NCI-H146 treated with DMSO at 0.1 percent for 48 hours (cell line): ENCODE measurements at regions not wholly inside any gene's neighbourhood (a gene's known extent, or its start where the extent isn't known, plus 50 kb on each side); places are given as distances from the start of the nearest gene placed in this dataset.
A peak's percentile ranks its signal among the peaks of the same experiment; 100 is the strongest.
"Not testable (repeated sequence)": the region's sequence is repeated elsewhere in the genome, so short reads cannot be mapped to it uniquely, and the experiment has no call there.

ENCODE experiments used
- DNase-seq: peaks from one replicate; lab custom pipeline; 2025; ENCODE audit not compliant: unreplicated experiment; lab: John Stamatoyannopoulos, UW

DNA sequence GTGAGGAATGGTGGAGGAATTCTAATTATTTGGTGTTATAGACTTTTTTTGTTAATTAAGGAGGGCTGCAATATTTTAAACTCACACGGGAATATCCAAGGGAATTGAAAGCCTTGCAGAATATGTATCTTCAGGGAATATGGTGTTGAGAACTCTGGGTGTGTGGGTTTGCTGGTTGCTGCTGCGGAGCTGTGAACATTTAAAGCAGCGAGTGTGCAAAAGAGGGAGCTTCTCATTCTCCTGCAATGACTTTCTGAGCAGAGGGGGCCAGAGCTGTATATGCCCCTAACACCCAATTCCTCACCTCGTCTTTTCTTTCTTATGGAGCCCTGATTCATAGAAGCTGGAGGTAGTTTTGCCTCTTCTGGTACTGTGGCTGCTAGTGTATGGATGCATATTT lies 217.7 kb downstream of the HIPK3 start:
- DNase-seq: no peak

DNA sequence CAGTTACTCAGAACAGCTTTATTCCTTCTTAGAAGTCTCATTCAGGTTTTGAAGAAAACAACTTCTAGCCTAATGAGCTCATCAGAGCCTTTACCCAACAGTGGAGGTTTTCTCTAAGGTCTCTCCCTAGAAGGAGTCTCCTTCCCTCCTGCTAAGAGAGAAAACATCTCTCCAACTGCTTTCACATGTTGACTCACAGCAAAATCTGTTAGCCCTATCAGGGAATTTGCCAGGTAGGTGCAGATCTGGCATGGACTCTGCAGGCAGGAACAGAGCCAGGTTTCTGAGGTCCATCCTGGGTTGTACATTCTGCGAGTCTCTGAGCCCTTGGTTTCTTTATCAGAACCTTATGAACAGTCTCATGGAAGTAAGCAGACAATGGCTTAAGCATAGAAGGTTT lies 214.4 kb downstream of the HIPK3 start:
- no peak for DNase-seq

DNA sequence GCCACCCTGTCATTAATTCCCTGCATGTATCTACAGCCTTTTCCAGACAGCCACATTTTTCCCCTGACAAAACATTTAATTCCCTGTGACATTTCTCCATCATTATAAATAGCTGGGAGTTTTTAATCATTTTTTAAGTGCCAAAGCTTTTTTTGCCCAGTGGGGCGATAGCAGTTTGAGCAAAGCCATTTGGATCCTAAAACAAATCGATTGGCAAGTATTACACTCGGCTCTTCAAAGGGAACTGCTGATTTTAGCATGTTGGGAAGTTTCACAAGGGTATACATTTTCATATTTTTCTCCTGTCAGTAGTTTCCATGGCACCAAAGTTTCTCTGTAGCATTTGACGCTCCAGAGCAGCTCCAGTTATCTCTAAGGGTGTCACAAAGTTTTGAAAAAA lies 210.8 kb downstream of the HIPK3 start:
- no peak for DNase-seq

DNA sequence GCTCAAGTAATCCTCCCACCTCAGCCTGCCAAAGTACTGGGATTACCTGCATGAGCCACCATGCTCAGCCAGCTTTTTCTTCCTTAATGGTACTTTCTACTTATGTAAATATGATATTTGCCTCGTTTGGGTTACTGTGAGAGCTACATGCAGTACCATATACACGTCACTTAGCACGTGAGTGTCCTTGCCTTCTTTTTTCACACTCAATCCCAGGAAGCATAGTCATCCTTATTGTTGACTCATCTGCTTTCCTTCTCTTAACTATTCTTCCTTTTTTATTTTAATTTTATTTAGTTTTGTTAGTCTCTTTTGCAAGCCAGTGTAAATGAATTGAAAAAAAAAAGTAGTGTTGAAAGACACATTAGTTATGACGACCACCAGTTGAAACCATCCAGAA lies 205.9 kb downstream of the HIPK3 start:
- no peak for DNase-seq

DNA sequence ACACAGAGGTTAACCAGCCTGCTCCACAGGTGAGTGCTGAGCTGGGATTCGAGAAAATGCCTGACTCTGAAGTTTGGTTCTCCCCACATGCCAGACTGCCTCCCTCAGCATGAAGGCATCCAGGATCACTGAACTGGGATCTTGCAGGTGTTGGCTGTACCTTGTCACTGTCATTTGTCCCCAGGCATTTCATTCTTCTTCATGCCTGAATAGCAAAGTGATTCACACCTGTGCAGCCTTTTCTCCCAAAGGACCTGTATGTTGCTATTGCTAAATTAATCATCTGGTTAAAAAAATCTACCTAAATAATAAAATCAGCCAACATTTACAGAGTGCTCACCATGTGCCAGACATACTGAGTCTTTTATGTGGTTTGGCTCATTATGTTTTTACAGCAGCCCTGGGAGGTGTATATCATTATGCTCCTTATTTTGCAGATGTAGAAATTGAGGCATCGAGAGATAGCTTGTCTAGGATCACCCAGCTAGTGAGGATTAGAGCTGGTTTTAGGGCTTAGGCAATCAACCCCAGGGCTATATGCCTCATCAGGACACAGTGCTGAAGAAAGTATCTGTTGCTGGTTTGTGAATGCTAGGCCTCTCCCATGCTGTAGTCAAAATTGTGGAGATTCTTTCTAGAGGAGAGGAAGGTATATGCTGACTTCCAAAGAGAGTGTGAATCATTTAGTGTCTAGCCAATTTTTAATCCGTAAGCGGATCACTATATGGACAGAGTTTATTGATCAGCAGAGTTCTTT lies 204.4 kb downstream of the HIPK3 start:
- no peak for DNase-seq

DNA sequence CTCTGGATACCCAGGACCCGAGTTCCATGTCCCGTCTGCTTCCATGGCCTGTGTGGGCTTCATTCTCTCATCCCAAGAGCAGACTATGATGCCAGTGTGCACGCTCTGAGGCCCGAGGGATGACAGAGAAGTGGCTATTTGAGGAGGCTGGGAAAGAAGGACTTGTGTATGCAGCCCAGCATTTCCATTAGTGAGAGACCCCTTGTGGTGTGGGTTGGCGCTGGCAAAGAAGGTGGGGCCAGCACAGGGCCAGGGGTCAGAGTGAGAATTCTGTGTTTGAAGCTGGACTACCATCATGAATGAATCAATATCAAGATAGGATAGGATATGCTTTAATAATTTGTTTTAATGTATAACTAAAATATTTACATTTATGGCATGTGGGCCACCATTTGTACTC lies 200.8 kb downstream of the HIPK3 start:
- DNase-seq: no peak

DNA sequence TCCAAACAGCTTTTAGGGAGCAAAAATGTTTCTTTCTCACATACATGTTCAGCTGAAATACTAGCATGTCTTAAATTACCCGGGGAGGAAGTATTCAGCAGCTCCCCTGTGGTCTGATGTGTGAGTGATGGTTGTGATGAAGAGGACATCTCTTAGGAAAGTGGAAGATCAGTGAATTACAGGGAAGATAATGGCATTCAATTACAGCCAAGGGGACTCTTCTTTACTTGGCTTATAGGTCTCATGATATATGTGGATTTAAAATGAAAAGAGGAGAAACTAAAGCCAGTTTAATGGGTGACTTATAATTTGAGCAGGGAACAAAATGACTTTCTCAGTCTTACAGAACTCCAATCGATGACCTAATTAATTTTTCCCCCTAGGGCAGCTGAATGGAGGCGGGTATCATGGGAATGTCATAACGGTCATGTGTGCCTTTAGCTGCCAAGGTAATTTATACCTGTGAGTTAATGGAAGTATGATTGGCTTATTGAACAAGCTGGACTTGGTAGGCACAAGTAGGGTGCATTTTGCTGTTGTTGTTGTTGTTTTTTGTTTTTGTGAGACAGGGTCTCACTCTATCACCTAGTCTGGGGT lies 198.8 kb downstream of the HIPK3 start:
- no peak for DNase-seq

DNA sequence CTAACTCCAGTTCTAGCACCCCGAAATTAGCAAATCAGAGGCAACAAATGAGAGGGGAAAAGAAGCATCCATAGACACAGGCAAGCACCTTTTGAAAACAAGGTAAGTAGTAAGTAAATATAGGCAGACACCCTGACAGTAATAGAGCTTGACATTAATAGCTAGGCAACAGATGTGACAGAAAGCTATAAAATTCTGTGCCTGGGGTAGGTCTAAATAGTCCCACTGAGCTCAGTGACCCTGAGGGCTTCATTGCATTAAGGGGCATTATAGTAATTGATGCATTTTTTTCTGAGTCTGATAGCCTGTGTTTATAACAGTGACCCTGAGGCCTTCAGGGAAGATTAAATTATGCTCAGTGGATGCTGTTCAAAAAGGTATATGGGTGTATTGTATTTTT lies 197.1 kb downstream of the HIPK3 start:
- peak; percentile 68 for DNase-seq

DNA sequence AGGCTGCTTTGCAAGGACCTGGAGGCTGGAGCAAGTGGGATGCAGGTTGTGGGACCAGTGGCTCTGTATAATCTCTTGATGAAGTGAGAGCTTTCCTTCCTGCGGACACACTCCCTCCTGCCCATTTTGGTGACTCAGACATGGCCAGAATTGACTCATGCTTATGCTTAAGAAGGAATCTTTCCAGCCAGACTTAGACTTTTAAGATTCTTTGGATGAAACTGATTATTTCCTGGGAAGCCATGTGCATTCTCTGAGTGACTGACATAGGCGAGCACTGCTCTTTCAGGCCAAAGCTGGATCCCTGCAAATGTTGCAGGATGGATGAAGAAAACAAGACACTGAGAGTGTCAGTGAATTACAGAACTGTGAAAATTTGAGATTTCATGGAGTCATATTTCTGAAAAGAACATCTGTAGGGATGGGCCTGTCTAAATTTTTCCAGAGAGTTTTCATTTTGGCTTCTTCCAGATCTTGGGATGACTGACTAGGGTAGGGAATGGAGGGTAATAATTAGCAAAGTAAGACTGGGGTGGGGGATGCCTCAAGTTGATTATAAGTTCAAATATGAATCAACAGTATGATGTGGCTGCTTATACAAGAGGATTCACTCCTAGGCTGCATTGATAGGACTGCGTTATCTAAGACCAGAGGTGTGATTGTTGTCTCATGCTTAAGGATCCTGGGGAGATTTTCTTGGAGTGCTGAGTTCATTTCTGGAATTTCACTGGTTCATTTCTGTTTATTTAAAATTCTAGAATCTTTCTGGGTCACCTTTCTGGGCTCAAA lies 195.8 kb downstream of the HIPK3 start:
- DNase-seq: no peak

DNA sequence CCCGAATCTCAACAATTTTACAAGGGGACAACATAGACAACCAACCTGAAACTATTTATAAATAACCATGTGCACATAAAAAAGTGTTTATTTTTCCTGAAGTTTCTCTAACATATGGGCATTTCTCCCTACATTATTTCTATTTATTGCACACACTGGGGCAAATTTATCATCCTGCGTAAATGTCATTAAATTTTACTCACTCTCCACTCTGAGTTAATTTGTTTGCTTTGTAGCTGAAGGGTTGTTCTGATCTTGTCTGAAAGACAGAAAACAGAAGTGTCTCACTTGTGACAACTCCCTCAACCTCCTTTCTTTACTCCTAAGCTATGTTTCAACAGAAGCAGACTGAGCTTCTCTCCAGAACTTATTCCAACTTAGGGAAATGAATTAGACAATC lies 194.2 kb downstream of the HIPK3 start:
- DNase-seq: no peak

DNA sequence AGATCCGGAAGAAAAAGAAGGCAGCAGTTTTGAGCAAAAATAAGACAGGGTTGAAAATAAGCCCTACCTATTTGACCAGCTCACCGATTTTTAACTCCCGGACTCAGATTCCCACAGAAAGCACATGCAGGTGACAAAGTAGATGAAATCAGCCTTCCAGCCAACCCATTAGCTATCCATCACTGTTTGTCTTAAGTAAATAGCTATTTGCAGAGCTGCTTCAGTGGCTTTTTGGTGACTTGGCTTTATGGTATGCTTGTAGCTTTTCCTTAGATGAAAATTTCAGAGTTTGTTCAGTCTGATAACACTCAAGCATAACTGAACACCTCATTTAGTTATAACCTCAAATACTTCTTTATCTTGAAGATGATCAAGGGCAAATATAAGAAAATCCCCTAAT lies 192.6 kb downstream of the HIPK3 start:
- DNase-seq: no peak

DNA sequence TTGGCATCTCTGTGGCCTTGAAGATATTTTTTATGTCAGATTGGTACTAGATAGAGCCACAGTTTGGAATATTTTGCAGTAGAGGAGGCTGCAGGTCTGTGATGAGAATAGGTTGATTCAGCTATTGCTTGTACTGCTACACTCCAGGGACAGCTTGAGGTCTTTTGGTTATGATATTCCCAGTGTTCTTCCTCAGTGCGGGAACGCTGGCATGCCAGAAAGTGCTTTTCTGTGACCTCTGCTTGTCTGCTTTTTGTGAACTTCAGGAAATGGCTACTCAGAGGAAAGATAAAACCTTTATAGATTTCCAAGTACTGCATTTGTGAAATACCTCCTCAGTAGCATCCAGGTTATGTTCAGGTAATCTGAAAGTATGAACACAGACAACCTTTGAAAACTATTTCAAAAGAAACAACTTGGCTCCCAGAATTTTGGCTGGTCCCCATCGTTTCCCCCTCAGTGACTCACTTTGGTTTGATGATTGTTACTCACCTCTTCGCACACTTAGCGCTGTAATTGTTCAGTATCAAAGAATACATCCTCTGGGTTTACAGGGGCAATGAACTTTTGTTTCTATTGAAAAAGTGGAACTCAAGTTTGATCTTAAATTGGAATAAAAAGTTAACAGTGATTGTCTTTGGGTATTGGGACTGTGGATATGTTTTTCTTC lies 191.4 kb downstream of the HIPK3 start:
- DNase-seq: no peak

DNA sequence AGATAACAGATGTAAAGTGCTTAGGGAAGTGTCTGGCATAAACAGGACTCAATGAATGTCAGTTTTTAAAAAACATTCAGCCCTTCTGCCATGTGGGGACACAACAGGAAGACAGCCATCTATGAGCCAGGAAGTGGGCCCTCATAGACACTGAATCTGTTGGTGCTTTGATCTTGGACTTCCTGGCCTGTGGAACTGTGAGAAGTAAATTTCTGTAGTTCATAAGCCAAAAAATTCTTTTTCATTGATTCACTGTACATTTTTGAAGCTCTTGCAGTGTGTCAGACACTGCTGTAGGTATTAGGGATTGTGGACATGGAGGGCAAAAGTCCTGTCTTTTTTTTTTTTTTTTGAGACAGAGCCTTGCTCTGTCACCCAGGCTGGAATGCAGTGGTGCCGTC lies 188.6 kb downstream of the HIPK3 start:
- DNase-seq: no peak

DNA sequence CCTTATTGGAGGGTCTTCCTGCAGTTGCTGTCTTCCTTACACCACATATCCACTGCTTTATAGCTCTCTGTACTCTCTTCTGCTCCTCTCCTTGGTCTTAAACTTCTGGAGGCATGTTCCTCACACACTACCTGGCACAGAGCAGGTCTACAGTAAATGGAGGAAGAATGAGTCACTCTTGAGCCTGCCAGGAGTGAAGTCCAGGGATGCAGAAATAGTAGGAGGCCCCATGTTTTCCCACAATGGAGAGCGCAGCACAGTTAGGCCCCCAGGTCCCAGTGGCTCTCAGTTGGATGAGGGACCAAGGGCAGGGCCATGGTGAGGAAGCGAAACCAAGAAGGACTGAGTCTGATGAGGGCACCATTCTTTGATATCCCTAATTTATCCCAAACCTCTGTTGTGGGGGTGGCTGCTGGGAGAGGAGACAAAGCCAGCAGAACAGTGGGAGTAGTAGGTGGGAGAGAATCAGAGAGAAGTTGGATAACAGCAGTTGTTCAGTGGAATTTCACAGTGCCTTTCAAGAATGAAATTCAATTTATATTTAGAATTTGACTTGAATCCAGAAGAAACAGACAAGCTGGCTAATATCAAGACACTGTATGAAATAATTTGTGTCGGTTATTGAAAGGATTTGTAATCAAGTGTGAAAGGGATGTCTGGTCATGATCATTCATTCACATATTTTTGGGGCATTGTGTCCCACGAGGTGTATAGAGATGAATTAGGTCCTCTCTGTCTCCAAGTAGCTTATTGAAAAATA lies 187.8 kb downstream of the HIPK3 start:
- no peak for DNase-seq

DNA sequence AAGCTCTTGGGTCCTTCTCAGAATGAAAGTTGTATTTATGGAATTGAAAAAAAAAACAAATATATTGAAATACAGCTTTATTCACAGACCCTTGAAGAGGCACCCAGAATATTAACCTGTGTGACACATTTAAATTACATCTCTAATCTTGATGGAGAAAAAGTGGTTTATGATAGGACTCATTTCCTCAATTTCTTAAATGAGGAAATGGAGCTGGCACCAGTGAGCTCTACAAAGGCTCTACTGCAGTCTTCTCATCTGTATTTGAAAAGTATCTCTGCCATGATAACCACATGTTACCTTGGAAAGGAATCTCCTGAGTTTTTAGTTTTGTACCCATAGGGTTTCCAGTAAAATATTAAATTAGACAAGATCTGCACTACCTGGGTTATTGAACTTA lies 186.5 kb downstream of the HIPK3 start:
- no peak for DNase-seq

DNA sequence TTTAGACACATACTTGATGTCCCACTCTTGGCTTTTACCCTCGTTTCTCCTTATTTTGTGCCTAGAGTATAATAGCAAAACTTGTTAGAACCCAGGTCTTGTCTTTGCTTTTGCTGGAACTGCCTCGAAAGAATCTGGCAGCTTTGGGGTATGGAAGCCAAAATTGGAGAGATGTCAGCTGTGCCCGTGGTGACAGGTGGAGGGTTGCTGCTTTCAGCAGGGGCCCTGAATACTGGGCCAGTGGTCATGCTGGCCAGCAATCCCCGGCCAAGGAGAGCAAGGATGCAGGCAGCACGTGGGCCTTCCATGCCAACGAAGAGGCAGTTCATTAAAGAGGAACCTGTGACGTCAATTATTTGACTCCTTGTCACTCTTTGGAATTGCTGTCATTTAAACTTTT lies 181.1 kb downstream of the HIPK3 start:
- no peak for DNase-seq

DNA sequence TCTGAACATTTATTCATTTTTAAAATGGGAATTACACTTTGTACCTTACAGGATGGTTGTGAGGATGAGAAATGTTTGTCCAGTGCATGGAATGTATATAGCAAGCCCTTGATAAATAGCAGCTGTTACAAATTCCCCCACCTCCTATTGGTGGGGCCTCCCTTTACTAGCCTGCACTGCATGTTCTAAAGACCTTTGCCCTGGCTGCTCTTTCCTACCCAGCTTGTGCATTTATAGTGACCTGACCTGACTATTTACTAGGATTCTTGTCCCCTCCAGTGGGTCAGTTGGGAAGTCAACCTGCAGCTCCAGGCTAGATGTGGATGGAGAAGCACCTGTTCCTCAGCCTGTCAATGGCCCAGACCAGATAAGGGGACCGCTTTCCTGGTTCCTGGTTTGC lies 180.3 kb downstream of the HIPK3 start:
- no peak for DNase-seq

DNA sequence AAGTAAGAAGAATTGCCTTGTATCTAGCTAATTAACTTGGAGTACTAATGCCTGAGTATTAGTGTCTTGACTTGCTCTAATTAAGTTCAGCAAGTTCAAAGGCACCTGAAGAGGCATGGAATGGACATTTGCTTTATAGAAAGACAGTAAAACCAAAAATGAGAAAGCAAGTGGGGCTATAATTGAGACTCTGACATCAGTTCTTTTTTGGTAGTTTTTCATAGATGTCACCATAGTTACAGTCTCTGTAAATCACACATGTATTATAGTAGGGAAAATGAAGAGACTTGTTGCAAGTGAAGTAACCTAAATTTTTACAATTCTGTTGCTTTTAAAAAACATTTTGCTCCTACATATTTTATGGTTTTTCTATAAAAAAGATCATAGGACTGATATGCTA lies 178.0 kb downstream of the HIPK3 start:
- no peak for DNase-seq

DNA sequence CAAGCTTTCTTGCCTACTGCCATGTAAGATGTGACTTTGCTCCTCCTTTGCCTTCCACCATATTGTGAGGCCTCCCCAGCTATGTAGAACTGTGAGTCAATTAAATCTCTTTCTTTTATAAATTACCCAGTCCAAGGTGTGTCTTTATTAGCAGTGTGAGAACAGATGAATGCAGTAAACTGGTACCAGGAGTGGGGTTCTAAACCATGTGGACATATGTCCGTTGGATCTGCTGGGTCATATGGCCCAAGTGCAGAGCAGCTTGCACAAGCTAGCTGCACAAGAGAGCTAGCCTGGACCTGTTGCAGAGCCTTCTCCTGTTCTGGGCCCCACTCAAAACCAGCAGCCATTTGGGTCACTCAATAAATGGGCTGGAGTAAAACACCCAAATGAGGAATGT lies 177.1 kb downstream of the HIPK3 start:
- no peak for DNase-seq

DNA sequence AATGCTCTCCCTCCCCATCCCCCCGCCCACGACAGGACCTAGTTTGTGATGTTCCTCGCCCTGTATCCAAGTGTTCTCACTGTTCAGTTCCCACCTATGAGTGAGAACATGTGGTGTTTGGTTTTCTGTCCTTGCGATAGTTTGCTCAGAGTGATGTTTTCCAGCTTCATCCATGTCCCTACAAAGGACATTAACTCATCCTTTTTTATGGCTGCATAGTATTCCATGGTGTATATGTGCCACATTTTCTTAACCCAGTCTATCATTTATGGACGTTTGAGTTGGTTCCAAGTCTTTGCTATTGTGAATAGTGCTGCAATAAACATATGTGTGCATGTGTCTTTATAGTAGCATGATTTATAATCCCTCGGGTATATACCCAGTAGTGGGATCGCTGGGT lies 171.3 kb downstream of the HIPK3 start:
- DNase-seq: not testable (repeated sequence)

DNA sequence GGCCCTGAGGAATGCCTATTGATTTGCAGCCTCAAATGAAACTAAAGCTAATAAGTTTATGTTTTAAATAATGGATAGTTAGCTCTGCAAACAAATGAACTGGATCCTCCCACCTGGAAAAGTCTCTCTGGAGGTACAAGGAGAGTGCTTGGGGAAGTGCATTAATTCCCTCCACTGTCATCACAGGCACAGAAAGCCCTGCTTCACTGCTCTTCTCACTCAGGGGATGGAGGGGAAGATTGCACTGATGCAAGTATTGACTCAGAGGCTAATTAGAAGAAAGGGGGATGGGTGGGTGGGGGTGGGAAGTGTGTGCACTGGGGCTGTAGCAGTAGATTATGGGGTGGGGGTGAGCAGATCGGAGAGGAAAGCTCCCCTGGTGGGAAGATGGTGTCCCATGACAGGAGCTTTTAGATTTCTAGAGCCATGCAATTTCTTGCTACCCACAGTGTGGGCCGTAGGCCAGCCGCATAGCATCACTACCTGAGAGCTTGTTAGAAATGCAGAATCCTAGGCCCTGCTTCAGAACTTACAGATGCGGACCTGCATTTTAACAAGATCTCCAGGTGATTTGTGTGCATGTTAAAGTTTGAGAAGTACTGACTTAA lies 163.9 kb downstream of the HIPK3 start:
- DNase-seq: no peak
